GM18519 (cell line): ENCODE measurements at regions not wholly inside any gene's neighbourhood (a gene's known extent, or its start where the extent isn't known, plus 50 kb on each side); places are given as distances from the start of the nearest gene placed in this dataset.

ENCODE experiments used
- ATAC-seq: cut with Tn5 transposase; IDR thresholded peaks from one replicate; pipeline ENCODE4 v1.9.1; 2021; ENCODE audit warnings: mild to moderate bottlenecking, moderate library complexity; ENCODE audit not compliant: unreplicated experiment, low FRiP score

DNA sequence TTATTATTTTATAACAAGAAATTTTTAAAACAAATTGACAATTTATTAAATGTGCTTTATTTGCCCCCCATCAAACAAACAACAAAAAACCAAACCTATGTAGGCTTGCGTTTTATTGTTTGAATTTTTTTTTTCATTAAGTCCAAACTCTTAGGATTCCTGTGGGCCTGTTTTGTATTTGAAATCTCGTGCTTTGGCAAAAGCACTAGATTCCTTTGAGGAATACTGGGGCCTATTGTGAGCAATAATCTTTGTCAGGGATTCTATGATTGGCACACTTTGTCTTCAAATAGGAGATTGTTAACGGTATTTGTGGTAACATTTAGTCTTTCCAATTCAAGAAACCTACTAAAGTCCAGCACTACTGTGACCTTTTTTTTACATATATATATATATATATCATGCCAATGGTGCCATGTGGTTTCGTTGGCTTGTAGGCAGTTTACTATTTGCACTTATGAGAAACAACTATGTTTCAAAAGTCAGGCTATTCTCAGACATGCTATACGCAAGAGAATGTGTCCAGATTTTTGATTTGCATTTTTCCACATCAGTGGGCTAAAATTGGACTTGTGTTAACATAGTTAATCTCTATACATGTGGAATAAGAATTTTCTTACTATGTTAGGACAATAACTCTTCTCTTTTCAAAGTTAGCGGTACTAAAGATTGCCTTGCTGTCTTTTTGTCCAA lies 70.4 kb upstream of the GREM2 start:
- no peak for ATAC-seq

DNA sequence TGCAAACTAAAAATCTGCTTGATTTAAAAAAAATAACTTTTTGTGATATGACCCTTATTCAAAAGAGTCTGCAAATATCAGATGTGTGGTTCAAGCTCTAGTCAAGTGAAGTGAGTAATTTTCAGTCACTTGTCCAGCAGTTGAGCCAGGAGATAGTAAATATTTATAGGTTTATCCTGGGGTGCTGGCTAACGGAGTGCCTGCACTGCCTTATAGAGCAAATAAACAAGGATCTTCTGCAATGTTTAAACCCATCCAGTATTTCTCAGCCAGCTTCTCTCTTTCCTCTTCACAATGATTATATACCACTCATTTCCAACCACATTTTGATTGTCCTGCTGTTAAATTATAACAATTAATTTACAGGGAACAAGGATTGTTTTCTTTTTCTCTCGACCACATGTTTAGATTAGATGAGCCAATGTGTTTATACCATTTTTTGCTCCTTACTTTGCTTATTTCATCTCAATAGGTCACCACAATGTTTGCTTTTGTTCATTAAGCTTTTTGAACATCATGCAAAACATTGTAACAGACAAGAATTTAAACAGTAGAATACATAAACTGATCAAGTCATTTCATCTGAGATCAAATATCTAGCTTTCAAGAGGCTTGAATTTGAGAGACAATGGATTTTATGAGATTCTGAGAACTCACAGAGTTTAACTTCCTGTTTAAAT lies 60.3 kb upstream of the GREM2 start:
- ATAC-seq = no peak

DNA sequence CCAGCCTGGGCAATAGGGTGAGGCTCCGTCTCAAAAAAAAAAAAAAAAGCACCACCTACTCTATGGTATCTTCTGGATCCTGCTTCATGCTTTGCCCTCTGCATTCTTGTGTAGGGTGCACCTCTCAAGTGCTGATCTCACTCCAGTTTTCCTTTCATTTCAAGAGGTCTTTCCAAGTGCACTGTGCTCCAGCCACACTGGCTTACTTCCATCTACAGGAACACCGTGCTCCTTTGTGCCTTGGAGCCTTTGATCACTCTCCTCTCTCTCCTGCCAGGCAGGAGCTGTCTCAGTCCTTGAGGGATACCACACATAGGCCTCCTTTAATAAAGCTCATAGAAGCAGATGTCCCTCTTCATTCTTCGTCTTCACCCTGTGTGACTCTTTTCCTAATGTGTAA lies 55.4 kb upstream of the GREM2 start:
- ATAC-seq = no peak

DNA sequence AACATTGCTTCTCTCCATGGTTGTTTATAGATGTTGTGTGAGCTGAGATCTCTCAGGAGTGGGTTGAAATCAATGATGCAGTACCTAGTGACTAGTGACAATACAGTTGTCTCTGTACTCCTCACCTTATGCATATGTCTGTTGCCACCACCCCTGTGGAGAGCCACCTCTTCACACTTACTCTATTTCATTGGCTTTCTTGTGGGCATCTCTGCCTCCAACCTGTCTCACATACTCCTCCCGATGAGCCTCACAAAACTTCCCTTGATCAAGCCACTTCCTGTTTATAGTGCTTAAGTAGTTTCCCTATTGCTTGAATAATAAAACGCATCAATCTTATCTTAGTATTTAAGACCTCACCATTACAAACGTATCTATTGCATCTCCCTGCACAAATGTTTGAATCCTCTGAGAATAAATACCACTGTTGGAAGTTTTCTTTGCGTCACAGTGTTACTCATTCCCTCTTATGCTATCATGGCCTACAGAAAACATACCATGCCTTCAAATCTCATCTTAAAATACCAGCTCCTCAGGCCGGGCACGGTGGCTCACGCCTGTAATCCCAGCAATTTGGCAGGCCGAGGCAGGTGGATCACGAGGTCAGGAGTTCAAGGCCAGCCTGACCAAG lies 54.7 kb upstream of the GREM2 start:
- ATAC-seq = no peak

DNA sequence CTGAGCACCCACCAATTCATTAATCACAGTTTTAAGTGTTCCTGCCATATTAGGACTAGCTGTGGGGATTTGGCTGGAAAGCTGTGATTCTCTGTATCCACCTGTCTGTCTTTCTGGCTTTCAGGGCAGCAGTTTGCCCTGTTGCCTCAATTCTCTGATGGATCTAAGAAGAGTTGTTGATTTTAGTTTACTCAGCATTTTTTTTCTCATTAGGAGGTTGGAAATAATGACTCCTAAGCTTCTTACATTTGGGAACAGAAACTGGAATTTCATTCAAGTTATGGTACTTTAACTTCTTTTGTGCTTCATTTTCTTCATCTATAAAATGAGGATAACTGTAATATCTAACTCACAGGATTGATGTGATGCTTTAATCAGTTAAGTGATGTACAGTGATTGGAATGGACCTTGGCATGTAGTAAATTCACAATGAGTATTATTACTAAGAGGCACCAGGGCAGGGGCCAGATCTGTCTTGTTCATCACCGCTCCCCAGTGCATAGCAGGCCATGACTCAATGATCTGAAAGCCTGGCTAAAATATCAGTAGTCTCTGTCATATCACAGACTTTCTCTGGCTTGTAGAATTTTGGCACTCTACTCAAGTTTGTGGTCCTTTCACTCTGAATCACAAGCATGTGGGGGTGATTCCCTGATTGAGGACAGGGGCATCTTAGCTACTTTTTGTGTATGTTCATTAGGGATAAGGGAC lies 51.4 kb upstream of the GREM2 start:
- ATAC-seq = no peak
